GM20431 (cell line): ENCODE measurements at regions not wholly inside any gene's neighbourhood (a gene's known extent, or its start where the extent isn't known, plus 50 kb on each side); places are given as distances from the start of the nearest gene placed in this dataset.
"Not testable (repeated sequence)": the region's sequence is repeated elsewhere in the genome, so short reads cannot be mapped to it uniquely, and the experiment has no call there.

Source experiments
- in situ Hi-C: fragments of 300-500 bp; cut with MseI, MboI; formaldehyde crosslinking; loops from one replicate; pipeline ENCODE4 v1.15.0; 2020; ENCODE audit warnings: low sequenced_read_pairs; ENCODE audit not compliant: unreplicated experiment

- in situ Hi-C loops, result no loop called here
Observed at GRCh38 chr12:125530201-125530600, 465.0 kb downstream of the AACS start.

- in situ Hi-C loops, result no loop called here
Observed at GRCh38 chr12:125530876-125531275, 465.6 kb downstream of the AACS start.

- in situ Hi-C loops, result no loop called here
Observed at GRCh38 chr12:125531574-125531973, 466.3 kb downstream of the AACS start.

- in situ Hi-C loops, result no loop called here
Observed at GRCh38 chr12:125533434-125534029, 468.3 kb downstream of the AACS start.

GRCh38 chr12:125538401-125539199 lies 473.4 kb downstream of the AACS start:
- in situ Hi-C loops, result no loop called here

GRCh38 chr12:125540580-125541204 lies 475.5 kb downstream of the AACS start:
- in situ Hi-C loops, result no loop called here

GRCh38 chr12:125544960-125545359 lies 479.7 kb downstream of the AACS start:
- in situ Hi-C loops, result no loop called here

GRCh38 chr12:125549171-125549570 lies 483.9 kb downstream of the AACS start:
- in situ Hi-C loops, result no loop called here

GRCh38 chr12:125549836-125550235 lies 484.6 kb downstream of the AACS start:
- in situ Hi-C loops, result no loop called here

- in situ Hi-C loops, result no loop called here
Observed at GRCh38 chr12:125552295-125552694, 487.1 kb downstream of the AACS start.

GRCh38 chr12:125561008-125561407 lies 495.8 kb downstream of the AACS start:
- in situ Hi-C loops, result not testable (repeated sequence)

GRCh38 chr12:125564753-125565152 lies 499.5 kb downstream of the AACS start:
- in situ Hi-C loops, result no loop called here

GRCh38 chr12:125567581-125567980 lies 502.3 kb downstream of the AACS start:
- in situ Hi-C loops, result no loop called here

- in situ Hi-C loops, result no loop called here
Observed at GRCh38 chr12:125568306-125568705, 503.1 kb downstream of the AACS start.

- in situ Hi-C loops, result no loop called here
Observed at GRCh38 chr12:125573271-125573670, 508.0 kb downstream of the AACS start.

GRCh38 chr12:125577334-125577733 lies 512.1 kb downstream of the AACS start:
- in situ Hi-C loops, result no loop called here

- in situ Hi-C loops, result no loop called here
Observed at GRCh38 chr12:125579916-125580315, 514.7 kb downstream of the AACS start.

- in situ Hi-C loops, result no loop called here
Observed at GRCh38 chr12:125583071-125583470, 517.8 kb downstream of the AACS start.

- in situ Hi-C loops, result no loop called here
Observed at GRCh38 chr12:125586441-125586840, 521.2 kb downstream of the AACS start.

GRCh38 chr12:125593269-125593668 lies 528.0 kb downstream of the AACS start:
- in situ Hi-C loops, result no loop called here

GRCh38 chr12:125604976-125605375 lies 539.7 kb downstream of the AACS start:
- in situ Hi-C loops, result no loop called here
